ENCODE measurements at regions not wholly inside any gene's neighbourhood (a gene's known extent, or its start where the extent isn't known, plus 50 kb on each side); places are given as distances from the start of the nearest gene placed in this dataset.

DNA sequence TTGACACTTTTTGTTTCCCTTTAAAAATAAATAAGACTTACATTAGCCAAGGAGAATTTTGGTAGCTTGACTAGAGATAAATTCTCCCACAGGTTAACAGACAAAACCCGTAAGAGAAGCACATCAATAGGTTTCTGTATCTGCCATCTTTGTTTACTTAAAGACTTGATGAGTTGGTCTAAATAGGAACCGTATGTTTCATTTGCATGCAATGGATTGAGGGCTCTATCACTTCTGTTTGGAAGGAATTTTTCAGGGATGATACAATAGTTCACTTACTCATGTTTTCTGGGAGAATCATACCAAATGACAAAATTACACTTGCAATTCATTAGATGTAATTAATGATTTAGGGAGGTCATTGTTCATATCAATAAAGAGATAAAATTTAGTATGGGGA, 631.5 kb upstream of the NR2F2 start:
- TF ChIP-seq, protein P1, sequence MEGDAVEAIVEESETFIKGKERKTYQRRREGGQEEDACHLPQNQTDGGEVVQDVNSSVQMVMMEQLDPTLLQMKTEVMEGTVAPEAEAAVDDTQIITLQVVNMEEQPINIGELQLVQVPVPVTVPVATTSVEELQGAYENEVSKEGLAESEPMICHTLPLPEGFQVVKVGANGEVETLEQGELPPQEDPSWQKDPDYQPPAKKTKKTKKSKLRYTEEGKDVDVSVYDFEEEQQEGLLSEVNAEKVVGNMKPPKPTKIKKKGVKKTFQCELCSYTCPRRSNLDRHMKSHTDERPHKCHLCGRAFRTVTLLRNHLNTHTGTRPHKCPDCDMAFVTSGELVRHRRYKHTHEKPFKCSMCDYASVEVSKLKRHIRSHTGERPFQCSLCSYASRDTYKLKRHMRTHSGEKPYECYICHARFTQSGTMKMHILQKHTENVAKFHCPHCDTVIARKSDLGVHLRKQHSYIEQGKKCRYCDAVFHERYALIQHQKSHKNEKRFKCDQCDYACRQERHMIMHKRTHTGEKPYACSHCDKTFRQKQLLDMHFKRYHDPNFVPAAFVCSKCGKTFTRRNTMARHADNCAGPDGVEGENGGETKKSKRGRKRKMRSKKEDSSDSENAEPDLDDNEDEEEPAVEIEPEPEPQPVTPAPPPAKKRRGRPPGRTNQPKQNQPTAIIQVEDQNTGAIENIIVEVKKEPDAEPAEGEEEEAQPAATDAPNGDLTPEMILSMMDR (IDR thresholded peaks at IDR 0.05) = no peak
- TF ChIP-seq POLR2AphosphoS5 (IDR thresholded peaks at IDR 0.05) = no peak
